NCI-H1048 (cell line): ENCODE measurements at regions not wholly inside any gene's neighbourhood (a gene's known extent, or its start where the extent isn't known, plus 50 kb on each side); places are given as distances from the start of the nearest gene placed in this dataset.

Source experiments
- DNase-seq: peaks from one replicate; lab custom pipeline; 2025; lab: John Stamatoyannopoulos, UW

- DNase-seq: no peak
Observed at GRCh38 chr5:57559110-57559635, 76.6 kb upstream of the ACTBL2 start.

DNA sequence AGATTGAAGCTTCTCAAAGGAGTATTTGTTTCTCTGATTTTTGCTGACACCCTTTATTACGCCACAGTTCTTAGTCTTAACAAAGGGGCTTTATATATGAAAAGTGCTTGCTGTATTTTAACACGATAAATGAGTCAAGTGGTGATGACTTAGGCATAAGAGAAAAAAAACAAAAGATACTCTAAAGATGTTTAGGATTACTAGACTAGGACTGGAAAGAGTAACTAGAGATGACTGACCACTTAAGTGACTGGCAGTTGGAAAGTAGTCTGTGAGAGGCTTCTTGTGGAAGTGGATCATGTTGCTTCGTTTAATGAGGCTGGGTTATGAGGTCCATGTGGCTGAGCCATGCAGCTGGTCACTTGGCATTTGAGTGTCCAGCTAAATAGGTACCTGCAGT is 69.4 kb upstream of the ACTBL2 start:
- no peak for DNase-seq

DNA sequence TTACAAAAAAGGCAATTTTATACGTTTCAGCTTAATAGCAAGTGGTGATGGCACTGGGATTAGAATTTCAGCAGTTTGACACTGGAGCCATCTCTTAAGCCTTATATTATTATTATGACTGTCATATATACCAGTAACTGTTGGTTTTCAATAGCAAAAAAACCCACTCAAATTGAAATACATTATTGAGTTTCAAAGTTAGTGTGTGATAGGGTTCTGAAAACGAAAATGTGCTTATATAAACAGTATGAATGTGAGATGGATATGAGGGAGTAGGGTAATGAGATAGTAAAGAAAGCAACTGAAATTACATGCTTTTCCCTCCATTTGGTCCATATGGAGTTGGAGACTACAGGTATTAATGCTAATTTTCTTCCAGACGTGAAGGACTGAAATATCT is 68.6 kb upstream of the ACTBL2 start:
- no peak for DNase-seq

GRCh38 chr5:57550132-57550531 is 67.5 kb upstream of the ACTBL2 start:
- no peak for DNase-seq

DNA sequence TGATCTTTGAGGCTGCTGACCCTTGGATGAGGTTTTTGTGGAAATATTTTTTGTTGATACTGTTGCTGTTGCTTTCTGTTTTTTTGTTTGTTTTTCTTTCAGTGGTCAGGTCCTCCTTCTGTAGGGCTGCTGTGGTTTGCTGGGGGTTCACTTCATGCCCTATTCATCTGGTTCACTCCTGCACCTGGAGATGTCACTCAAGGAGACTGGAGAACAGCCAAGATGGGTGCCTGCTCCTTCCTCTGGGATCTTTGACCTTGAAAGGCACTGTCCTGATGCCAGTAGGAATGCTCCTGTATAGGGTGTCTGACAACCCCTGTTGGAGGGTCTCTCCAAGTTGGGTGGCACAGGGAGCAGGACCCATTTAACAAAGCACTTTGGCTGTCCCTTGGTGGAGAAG is 67.0 kb upstream of the ACTBL2 start:
- DNase-seq: no peak

- no peak for DNase-seq
Observed at GRCh38 chr5:57540823-57541222, 58.2 kb upstream of the ACTBL2 start.

DNA sequence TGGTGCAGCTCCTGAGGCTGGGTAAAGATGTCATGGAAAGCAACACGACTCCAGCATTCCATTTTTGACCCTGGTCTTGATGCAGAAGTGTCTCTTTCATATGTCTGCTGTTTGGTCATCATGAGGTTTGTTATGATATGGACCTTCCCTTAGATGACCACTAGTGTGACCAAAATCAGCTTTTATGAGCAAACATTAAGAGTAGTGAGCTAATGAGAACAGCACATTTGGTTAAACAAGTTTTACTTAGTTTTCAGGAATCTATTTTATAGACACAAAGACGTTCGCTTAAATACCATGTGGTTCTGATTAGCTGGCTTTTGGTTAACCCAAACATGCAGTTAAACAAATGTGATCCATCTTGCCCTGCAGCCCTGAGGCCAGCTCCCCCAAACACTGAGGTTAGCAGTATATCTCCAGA is 56.7 kb upstream of the ACTBL2 start:
- no peak for DNase-seq

- DNase-seq: no peak
Observed at GRCh38 chr5:57538341-57538955, 55.8 kb upstream of the ACTBL2 start.

- DNase-seq: no peak
Observed at GRCh38 chr5:57537811-57538210, 55.2 kb upstream of the ACTBL2 start.

GRCh38 chr5:57532513-57533497 is 50.2 kb upstream of the ACTBL2 start:
- DNase-seq: no peak
